Lower leg skin (tissue), 3 donors: ENCODE measurements at regions not wholly inside any gene's neighbourhood (a gene's known extent, or its start where the extent isn't known, plus 50 kb on each side); places are given as distances from the start of the nearest gene placed in this dataset.

ENCODE experiments used
- POLR2A ChIP-seq, 2 donors: fragments of 450-650 bp; IDR thresholded peaks; one replicate each; pipeline ENCODE4 v1.6.1; 2016 to 2017; ENCODE audit warnings: antibody characterized with exemption in 2 of 2, mild to moderate bottlenecking in 1 of 2, moderate library complexity in 1 of 2
- TF ChIP-seq, protein P1 (sequence below), 3 donors: fragments of 450-650 bp; IDR thresholded peaks; one replicate each; pipeline ENCODE4 v1.5.1; 2016; ENCODE audit warnings: antibody characterized with exemption in 3 of 3, mild to moderate bottlenecking in 3 of 3, moderate library complexity in 2 of 3

GRCh38 chr15:95175914-95176658 is 944.7 kb downstream of the MCTP2 start:
- TF ChIP-seq, protein P1, sequence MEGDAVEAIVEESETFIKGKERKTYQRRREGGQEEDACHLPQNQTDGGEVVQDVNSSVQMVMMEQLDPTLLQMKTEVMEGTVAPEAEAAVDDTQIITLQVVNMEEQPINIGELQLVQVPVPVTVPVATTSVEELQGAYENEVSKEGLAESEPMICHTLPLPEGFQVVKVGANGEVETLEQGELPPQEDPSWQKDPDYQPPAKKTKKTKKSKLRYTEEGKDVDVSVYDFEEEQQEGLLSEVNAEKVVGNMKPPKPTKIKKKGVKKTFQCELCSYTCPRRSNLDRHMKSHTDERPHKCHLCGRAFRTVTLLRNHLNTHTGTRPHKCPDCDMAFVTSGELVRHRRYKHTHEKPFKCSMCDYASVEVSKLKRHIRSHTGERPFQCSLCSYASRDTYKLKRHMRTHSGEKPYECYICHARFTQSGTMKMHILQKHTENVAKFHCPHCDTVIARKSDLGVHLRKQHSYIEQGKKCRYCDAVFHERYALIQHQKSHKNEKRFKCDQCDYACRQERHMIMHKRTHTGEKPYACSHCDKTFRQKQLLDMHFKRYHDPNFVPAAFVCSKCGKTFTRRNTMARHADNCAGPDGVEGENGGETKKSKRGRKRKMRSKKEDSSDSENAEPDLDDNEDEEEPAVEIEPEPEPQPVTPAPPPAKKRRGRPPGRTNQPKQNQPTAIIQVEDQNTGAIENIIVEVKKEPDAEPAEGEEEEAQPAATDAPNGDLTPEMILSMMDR (IDR thresholded peaks at IDR 0.05): no peak
- no peak for TF ChIP-seq POLR2A (IDR thresholded peaks at IDR 0.05)
